HG02973 (cell line): ENCODE measurements at regions not wholly inside any gene's neighbourhood (a gene's known extent, or its start where the extent isn't known, plus 50 kb on each side); places are given as distances from the start of the nearest gene placed in this dataset.

Source experiments
- ATAC-seq: cut with Tn5 transposase; IDR thresholded peaks from one replicate; pipeline ENCODE4 v1.9.1; 2021; ENCODE audit warnings: moderate library complexity; ENCODE audit not compliant: unreplicated experiment

DNA sequence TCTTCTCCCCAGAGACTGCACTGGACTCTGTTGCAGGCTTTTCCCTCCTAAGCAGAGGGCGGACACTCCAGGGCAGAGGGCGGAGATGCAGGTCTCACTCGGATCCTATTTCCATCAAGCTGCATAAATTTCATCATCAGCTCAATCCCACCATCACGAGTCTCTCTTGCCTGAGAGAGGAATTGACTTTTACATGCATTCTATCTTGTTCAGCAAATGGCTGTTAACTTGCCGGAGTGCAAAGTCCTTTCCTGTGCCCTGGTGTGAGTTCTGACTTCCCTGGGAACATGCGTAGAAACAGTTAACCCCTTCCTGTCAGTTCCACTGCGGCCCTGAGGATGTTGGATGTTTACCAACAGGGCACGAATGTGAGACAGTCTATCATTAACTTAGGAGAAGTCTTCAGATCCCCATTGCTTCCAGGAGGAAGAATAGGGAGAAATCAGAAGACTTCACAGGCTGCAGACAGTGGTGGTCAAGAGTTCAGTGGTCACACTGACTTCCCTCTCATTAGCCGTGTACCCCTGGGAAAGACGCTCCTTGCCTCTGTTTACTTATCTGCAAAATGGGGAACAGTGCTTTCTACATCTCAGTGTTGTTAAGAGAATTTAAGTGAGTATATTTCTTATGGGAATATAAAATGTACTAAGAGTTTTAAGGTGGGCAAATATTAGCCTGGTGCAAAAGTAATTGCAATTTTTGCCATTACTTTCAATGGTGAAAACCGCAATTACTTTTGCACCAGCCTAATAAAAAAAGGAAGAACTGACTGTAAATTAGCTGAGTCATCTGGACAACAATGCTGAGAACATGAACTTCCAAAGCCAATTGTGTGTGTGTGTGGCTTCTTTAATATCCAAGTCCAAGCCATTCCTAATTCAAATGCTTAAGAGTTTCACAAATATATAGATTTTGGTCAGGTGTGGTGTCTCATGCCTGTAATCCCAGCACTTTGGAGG is 248.0 kb downstream of the DRD1 start:
- ATAC-seq: no peak

DNA sequence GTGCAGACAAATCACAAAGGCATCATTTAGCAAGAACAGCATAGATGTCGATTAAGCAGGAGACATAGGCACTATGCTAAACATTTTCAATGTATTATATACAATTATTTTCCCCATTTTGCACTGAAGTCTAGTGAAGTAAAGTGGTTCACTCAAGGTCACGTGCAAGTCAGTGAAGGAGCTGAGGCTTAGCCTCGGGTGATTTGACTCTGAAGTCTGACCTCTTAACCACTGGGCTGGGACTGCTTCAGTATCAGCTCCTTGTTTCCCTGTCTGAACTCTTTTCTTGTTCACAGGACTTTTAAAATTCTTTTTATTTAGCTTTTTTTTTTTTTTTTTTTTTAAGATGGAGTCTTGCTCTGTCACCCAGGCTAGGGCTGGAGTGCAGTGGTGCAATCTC is 262.7 kb downstream of the DRD1 start:
- ATAC-seq: no peak

DNA sequence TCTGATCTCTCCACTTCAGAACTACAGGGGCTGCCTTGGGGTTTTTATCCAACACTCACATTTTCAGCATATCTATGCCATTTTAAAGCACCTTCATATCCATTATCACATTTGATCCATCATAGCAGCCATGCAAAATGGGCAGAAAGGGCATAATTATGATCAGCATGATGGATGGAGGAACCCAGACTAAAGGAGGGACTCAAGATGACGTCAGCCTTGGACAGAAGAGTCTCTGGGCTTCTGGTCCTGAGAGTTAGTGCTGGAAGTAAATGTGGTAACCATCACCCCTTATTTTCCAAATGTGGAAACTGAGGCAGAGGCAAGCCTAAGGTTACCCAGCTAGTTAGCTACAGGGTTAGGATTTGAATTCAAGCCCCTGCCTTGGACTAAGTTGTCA is 273.1 kb downstream of the DRD1 start:
- ATAC-seq: no peak

DNA sequence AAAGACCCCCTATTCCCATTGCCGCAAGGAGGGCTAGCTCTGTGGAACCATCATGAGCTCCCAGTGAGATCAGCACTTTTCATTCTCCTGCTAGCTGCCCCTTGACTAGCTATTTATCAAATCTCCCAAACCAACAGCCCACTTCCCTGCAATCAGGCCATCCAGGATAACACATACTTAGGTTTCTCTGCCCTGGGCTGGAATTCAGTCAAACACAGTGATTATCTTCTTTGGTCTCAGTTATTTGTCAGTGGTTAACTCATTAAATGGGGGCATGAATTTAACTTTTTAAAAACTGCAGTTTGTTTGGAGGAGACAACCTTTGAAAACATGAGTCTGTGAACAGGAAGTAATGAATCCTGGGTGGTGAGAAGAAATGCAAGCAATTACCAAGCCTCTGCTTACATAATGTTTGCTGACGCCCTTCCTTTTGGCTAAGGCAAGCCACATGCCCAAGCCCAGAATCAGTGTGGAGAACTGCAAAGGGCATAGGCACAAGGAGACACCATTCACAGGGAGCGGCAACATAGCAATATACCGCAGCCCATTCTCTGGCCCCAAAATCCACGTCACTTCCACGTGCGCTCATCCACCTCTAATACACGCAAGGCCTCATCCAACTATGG is 275.0 kb downstream of the DRD1 start:
- ATAC-seq: no peak

DNA sequence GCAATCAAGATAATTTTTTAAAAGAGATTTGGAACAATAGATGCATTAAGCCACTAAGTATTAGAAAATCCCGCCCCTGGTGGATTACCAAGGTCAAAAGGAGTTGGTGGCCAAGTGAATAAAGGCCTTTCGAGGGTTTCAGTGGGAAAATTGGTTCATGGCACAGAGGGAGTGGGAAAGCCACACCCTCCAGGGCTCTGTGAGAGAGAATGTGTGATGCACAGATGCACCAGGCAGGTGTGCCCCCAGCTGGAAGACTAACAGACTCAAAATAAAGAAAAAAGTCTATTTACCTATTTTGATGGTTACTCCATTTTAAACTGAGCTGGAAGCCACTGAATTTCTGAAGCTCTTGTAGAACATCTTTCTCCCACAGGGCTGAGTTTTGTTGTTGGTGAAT is 278.0 kb downstream of the DRD1 start:
- no peak for ATAC-seq

DNA sequence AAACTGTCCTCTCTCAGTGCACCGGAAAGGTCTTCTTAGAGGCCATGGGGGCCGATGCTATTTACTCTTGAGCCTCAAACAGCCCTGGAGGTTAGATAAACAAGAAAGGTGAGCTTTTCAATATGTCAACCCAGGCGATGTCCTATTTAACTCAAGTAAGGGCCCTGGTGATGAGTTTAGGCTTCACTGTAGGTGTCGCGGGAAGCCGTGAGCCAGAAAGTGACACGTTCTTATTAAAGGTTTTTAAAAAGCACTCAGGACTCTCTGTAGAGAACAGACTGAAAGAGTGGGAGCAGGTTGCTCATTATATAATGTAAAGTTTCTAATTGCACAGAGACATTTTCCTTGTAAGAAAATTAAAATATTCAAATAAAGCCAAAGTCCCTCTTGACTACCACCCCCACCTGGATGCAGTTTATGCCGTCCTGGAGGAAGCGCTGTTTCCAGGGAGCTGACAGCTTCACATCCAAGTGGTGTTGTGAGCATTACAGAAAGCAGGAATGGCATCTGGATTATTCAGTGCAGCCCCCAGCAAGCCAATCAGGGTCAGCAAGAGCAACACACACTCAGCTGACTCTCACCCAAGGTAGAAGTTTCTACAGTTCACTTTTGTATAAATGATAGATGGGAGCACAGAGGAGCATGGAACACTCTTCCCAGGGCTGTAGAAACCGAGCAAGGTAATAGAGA is 280.3 kb downstream of the DRD1 start:
- no peak for ATAC-seq

DNA sequence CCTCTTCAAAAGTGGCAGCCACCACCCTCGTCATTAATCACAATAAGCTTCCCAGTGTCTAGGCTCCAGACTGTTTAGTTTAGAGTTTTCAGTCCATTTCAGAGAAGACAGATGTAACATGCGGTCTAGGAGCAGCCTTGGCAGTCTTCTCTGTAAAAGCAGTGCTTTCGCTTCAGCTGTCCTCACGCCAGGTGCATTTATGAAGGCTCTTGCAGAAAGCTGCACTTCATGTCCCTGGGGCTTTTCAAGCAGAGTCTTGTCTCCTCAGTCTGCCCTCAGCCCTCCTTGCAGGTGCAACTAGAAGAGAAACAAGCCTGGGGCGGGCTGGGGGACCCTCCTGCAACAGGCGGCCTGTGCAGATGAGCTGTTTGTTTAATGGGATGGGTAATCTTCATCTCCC is 281.9 kb downstream of the DRD1 start:
- ATAC-seq: no peak

DNA sequence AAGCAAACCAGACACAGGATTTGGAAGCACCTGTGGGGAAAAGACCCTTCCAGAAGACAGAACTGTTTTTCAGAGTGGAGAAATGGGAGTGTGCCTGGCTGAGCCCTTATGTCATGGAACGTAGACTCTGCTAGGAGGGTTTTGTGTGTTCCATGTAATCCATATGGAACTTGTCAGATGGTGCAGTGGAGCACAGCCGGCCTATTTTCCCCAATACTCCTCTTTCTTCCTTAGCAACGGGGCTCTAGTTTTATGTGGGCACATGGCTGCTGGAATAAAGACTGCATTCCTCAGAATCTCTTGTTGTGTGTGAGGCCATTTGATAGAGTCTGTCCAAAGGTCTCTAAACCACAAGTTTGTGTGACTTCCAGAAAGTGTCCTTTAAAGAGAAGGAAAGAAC is 284.0 kb downstream of the DRD1 start:
- ATAC-seq: no peak

DNA sequence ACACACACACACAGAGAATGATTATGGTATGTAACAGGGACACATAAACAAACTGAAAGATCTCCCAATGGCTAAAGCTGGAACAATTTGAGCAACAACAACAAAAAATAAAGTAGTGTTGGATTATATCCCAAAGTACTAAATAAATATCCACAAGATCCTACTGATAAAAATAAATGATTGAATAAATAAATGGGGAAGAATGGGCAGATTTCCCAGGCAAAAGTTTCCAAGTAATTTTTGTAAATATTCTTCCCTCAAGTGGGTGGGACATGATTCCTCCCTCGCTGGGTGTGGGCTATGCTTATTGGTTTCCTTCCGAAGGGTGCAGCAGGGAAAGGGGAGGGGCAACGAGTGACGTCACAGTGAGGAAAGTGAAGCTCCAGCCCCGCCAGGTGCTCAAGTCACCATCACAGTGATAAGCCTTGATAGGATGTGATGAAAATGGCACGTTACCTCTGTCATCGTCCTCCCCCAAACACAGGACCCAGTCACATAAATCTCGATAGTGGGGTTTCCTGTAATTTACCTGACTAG is 295.3 kb downstream of the DRD1 start:
- no peak for ATAC-seq

DNA sequence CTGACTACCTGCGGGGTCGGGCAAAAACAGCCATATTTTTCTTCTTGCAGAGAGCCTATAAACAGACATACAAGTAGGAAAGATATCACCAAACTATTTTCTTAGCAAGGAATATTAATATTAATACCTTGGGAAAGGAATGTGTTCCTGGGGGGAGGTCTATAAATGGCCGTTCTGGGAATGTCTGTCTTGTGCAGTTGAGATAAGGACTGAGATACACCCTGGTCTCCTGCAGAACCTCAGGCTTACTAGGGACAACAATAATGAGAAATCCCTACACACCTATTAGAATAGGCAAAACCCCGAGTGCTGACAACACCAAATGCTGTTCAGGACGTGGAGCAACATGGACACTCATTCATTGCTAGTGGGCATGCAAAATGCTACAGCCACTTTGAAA is 297.2 kb downstream of the DRD1 start:
- no peak for ATAC-seq

DNA sequence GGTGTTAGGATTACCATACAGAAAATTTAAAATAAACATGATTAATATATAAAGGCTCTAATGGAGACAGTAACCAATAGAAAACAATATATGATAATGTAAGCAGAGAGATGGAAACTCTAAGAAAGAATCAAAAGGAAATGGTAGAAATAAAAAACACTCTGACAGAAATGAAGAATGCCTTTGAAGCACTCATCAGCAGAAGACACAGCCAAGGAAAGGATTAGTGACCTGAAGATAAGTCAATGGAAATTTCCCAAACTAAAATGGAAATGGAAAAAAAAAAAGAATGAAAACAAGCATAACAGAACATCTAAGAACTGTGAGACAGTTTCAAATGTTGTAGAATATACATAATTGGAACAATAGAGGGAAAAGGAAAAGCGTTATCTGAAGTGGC is 302.6 kb downstream of the DRD1 start:
- no peak for ATAC-seq

DNA sequence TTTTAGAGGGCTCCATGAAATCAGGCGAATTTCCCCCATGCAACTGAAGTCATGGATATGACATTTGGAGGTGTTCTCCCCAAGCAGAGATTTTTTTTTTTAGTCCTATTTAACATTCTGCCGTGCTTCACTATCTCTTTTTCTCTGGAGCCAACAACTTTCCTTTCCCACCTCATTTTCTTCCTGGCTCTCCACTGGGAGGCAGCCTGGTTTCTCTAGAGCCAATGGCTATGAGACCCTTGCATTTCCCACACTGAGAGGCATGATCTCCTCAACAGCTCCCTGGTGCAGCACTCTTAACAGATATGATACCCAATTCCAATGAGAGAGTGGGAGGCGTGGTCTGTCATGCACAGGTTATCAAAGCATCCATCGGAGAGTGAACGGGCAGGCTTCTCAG is 310.8 kb downstream of the DRD1 start:
- no peak for ATAC-seq

DNA sequence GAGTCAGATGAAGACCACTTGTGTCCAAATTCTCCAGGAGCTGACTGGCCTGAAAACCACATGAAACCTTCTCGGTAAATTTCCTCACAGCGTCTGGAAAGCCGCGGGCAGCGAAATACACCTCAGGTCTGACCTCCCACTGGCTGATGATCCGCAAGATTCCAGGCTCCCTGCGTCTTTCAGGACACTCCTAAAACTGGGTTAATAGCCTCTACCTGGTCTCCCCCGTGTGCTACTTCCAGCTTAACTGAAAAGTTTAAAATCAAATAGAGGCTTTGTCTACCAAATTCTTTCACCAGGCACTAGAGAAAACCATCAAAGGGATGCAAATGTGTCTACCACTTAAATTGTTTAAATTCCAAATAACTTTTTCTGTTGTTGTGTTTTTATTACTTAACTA is 312.6 kb downstream of the DRD1 start:
- ATAC-seq: no peak

DNA sequence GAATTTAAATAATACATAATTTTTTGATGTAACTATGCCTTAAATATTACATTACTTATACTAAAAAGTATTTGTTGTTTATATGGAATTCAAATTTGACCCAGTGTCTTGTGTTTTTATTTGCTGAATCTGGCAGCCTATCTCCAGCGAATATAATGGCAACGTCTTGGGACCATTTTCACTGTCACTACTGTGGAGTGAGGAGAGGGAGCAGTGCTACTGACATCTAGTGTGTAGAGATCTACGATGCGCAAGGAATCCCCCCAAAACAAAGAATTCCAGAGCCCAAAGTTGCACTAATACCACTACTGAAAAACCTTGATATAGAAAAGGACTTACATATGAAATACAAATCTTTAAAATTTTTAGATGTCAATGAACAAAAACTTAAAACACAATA is 314.4 kb downstream of the DRD1 start:
- no peak for ATAC-seq

DNA sequence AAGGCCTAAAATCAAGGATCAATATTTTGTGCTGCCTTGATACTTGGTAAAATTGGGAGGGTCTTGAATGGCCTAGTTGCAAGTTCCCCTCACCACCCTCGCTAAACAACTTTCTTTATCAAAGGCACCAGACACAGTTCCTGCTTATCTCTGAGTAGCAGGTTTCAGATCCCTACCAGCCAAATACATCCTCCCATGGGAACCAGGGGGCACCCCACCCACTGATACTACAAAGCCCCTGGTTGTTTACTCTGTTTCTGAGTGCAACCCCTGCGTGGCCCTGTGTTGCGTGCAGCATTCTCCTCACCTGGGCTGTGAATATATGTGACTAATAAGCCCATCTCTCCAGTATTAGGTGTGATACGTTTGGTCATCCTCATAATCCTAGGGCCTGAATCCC is 314.9 kb downstream of the DRD1 start:
- ATAC-seq: no peak

DNA sequence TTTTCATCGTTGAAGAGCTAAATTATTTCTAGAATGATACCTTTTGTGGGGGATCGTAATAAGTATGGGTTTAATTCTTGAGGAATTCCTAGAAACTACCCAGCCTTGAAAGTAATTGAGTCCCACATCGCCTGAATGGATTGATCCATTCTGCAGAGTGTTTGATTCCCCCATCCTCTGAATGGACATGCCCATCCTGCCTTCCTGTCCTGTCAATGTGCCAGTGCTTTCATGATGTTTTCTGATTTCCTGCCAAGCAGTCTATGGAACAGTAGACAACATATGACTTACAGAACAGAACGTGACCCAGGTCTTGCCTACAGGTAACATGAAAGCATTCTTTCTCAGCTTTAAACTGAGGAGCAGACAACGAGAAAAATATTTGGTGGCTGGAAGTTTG is 319.2 kb downstream of the DRD1 start:
- ATAC-seq: no peak

DNA sequence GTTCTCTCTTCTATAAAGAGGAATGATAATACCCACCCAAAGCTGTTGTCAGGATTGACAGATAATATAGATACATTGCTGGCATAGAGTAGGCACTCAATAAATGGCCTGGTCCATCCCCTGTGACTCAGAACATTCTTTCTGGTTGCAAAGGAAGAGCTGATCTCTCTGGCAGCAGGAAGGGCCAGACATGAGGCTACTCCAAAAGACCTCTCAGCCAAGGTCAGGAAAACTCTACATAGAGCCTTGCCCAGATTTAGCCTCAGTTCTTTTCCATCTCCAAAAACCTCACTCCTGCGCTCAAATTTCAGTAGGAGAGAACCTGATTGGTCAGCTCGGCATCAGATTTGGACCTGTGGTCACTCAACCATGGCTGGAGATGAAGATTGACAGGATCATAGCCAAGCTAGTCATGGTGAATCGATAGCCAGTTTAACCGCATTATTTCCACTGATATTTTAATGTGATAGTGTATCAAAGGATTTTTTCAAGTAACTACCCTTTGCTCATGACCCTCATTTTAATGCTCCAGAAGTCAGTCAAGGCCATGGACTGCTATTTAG is 319.6 kb downstream of the DRD1 start:
- ATAC-seq: no peak

DNA sequence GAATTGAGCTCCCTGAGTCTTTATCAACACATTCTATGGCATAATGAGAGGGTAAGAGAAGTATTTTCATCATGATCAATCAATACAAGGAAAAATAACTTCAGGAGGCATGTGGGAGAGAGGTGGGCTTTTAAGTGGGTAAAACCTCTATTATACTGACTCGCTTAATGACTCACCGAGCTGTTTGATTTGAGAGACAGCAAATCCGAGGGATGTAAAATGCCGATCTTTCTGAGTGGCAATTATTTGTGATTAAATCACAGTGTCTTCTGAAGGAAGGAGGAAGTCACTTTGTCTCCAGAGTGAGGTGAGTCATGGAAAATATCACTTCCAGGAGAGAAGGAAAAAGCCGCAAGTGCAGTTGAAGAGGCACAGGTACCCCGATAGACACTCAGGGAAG is 320.4 kb downstream of the DRD1 start:
- ATAC-seq: no peak

DNA sequence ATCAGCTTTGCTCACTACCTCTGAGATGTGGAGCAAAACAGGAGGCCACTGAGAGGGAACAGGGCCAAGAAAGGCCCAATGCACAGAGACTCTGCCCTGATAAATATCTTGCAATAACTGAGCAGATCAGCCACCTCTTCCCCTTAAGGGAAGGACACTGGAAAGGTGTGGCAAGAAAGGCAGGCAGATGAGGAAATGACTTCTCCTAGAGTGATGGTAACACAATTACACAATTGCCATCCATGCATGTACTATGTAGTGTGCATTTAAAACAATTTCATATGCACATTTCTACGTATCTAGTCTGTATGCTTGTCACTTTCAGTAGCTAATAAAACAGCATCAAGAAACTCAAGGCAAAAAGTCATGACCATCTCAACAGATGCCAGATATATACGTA is 322.5 kb downstream of the DRD1 start:
- ATAC-seq: no peak

DNA sequence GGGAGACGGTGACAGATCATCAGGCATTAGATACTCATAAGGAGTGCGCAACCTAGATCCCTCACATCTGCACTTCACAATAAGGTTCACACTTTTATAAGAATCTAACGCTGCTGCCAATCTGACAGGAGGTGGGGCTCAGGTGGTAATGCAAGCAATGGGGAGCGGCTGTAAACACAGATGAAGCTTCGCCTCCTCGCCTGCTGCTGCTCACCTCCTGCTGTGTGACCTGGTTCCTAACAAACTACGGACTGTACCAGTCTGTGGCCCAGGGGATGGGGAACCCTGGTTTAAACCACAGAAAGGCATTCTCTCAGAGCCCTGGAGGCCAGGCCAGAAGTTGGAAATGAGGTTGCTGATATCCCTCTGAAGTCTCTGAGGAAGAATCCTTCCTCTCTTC is 323.6 kb downstream of the DRD1 start:
- no peak for ATAC-seq

DNA sequence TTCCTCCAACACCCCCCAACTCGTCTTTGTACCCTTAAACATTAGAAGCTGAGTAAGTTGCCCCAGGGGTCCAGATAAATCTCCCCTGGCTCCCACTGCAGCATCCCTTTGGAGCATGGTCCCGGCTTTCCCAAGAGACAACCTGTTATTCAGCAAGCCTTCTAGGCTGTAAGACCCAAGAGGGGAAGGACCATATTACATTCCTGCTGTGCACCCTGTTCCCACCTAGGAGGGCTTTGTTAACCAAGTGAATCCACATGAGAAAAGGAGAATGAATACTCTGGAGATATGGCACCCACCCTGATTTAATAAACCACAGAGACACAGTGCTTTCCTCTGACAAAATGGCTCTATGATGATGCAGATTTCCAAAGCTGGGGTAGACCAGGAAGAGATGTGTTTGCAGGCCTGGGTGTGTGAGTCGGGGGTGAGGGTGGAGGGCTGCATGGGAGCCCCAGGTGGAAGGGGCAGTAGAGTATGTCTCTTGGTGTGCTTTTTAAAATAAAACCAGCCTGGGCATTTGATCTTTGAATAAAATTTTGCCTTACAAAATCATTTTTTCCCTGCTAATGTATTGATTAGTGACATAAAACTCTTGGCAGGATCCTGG is 325.2 kb downstream of the DRD1 start:
- ATAC-seq: no peak
